ENCODE measurements at regions not wholly inside any gene's neighbourhood (a gene's known extent, or its start where the extent isn't known, plus 50 kb on each side); places are given as distances from the start of the nearest gene placed in this dataset.
A peak's percentile ranks its signal among the peaks of the same experiment; 100 is the strongest.

GRCh38 chr11:19557720-19558140 is 154.9 kb upstream of the NAV2 start:
- CTCF ChIA-PET, result interaction anchor here (0.7 to 2.0 kb wide), 13 partner anchors 9 to 575 kb away, joined by 3 to 10 read pairs (median 5); no protein-coding TSS in a partner anchor
- Histone ChIP-seq H3K9ac (ENCODE audit: low read length) (no peak overlapping the region), H3K27ac (ENCODE audit: low read length in 2 of 2) (no peak overlapping the region), H3K4me1 (ENCODE audit: control insufficient read depth in 2 of 2, insufficient read depth in 2 of 2, low read length in 2 of 2) (peaks cover 0 to 4% of the 10 kb centered on the region in 2 donors), H3K79me2 (ENCODE audit: control insufficient read depth, insufficient read depth, low read length) (no peaks in the 10 kb centered on the region), H2AFZ (ENCODE audit: insufficient read depth, low read depth, low read length, poor library complexity, severe bottlenecking) (no peak overlapping the region), H3K9me3 (ENCODE audit: control extremely low read depth in 1 of 3, control insufficient read depth in 2 of 3, insufficient read depth in 1 of 3, low read length in 2 of 3) (peaks cover 0 to 5% (median 0%) of the 10 kb centered on the region in 3 donors), H3K4me3 (ENCODE audit: control extremely low read depth in 1 of 5, extremely low read depth in 1 of 5, insufficient read depth in 1 of 5, low read depth in 2 of 5, low read length in 4 of 5) (no peak overlapping the region), H3K36me3 (replicated peaks in 1 of 2; ENCODE audit: control extremely low read depth in 1 of 2, control insufficient read depth in 1 of 2, extremely low read depth in 1 of 2, insufficient read depth in 2 of 2, low read length in 1 of 2) (no peaks in the 10 kb centered on the region), H3K27me3 (replicated peaks in 1 of 4; ENCODE audit: control extremely low read depth in 1 of 4, control insufficient read depth in 3 of 4, insufficient read depth in 4 of 4, low read length in 3 of 4) (peaks cover 0 to 16% (median 4%) of the 10 kb centered on the region in 4 experiments), H4K20me1 (ENCODE audit: control insufficient read depth, insufficient read depth, low read length, poor library complexity, severe bottlenecking) (no peaks in the 10 kb centered on the region), H3K4me2 (replicated peaks; ENCODE audit: low read depth, low read length, poor library complexity, severe bottlenecking) (no peak overlapping the region)
- Mint-ChIP-seq H3K4me3 (no peak overlapping the region), H3K27me3 (peaks cover 11% of the 10 kb centered on the region), H3K4me1 (peaks cover 1% of the 10 kb centered on the region), H3K9me3 (ENCODE audit: insufficient read depth) (no peaks in the 10 kb centered on the region), H3K27ac (no peak overlapping the region)
- intact Hi-C loops (cut with micrococcal nuclease), result no loop called here
- peak; percentile 60 for DNase-seq
- no peak for TF ChIP-seq EZH2 (IDR thresholded peaks at IDR 0.05; ENCODE audit: borderline replicate concordance, insufficient read depth, low read depth, low read length, poor library complexity, severe bottlenecking)
- TF ChIP-seq, protein P1, sequence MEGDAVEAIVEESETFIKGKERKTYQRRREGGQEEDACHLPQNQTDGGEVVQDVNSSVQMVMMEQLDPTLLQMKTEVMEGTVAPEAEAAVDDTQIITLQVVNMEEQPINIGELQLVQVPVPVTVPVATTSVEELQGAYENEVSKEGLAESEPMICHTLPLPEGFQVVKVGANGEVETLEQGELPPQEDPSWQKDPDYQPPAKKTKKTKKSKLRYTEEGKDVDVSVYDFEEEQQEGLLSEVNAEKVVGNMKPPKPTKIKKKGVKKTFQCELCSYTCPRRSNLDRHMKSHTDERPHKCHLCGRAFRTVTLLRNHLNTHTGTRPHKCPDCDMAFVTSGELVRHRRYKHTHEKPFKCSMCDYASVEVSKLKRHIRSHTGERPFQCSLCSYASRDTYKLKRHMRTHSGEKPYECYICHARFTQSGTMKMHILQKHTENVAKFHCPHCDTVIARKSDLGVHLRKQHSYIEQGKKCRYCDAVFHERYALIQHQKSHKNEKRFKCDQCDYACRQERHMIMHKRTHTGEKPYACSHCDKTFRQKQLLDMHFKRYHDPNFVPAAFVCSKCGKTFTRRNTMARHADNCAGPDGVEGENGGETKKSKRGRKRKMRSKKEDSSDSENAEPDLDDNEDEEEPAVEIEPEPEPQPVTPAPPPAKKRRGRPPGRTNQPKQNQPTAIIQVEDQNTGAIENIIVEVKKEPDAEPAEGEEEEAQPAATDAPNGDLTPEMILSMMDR (IDR thresholded peaks at IDR 0.05), result peak; percentile 73
- POLR2A ChIA-PET, result no interaction called here
- ATAC-seq (ENCODE audit: low read depth), result peak; percentile 45
- 3% methylated on average over 5 of the region's 7 CpGs for WGBS (ENCODE audit: insufficient coverage)

DNA sequence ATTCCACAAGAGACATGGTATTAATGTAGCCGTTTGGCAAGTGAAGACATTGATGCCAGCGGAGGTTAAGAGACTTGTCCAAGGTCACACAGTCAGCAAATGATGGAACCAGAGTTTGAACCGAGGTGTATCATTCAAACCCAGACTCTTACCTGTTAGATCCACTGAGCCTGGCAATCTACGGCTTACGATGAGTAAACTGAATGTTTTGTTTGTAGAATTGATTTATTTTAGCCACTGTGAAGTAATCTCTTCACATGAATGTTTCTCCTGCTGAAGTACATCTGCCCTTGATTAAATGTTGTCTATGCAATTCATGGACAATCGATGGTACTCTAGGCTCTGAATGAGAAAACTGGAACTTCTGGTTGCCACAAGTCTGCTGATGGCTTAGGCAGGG is 155.5 kb upstream of the NAV2 start:
- no peak for ATAC-seq (ENCODE audit: low read depth)
- CTCF ChIA-PET, result interaction anchor here (0.8 to 1.9 kb wide), 12 partner anchors 8 to 576 kb away, joined by 3 to 10 read pairs (median 4); no protein-coding TSS in a partner anchor
- Histone ChIP-seq H3K27me3 (replicated peaks in 1 of 4; ENCODE audit: control extremely low read depth in 1 of 4, control insufficient read depth in 3 of 4, insufficient read depth in 4 of 4, low read length in 3 of 4) (peaks cover 0 to 13% (median 3%) of the 10 kb centered on the region in 4 experiments), H3K9me3 (ENCODE audit: control extremely low read depth in 1 of 3, control insufficient read depth in 2 of 3, insufficient read depth in 1 of 3, low read length in 2 of 3) (peaks cover 0 to 5% (median 0%) of the 10 kb centered on the region in 3 donors), H3K4me3 (ENCODE audit: control extremely low read depth in 1 of 5, extremely low read depth in 1 of 5, insufficient read depth in 1 of 5, low read depth in 2 of 5, low read length in 4 of 5) (no peak overlapping the region), H3K9ac (ENCODE audit: low read length) (no peak overlapping the region), H3K4me2 (replicated peaks; ENCODE audit: low read depth, low read length, poor library complexity, severe bottlenecking) (no peak overlapping the region), H2AFZ (ENCODE audit: insufficient read depth, low read depth, low read length, poor library complexity, severe bottlenecking) (no peak overlapping the region), H3K36me3 (replicated peaks in 1 of 2; ENCODE audit: control extremely low read depth in 1 of 2, control insufficient read depth in 1 of 2, extremely low read depth in 1 of 2, insufficient read depth in 2 of 2, low read length in 1 of 2) (no peaks in the 10 kb centered on the region), H3K4me1 (ENCODE audit: control insufficient read depth in 2 of 2, insufficient read depth in 2 of 2, low read length in 2 of 2) (peaks cover 0 to 4% of the 10 kb centered on the region in 2 donors), H4K20me1 (ENCODE audit: control insufficient read depth, insufficient read depth, low read length, poor library complexity, severe bottlenecking) (no peaks in the 10 kb centered on the region), H3K27ac (ENCODE audit: low read length in 2 of 2) (no peak overlapping the region), H3K79me2 (ENCODE audit: control insufficient read depth, insufficient read depth, low read length) (no peaks in the 10 kb centered on the region)
- no peak for TF ChIP-seq EZH2 (IDR thresholded peaks at IDR 0.05; ENCODE audit: borderline replicate concordance, insufficient read depth, low read depth, low read length, poor library complexity, severe bottlenecking)
- TF ChIP-seq, protein P1 (IDR thresholded peaks at IDR 0.05), result no peak
- DNase-seq, result no peak
- no peak overlapping the region for H3K27ac Mint-ChIP-seq
- POLR2A ChIA-PET, result no interaction called here
- intact Hi-C loops (cut with micrococcal nuclease), result no loop called here
- no peak overlapping the region for H3K4me3 Mint-ChIP-seq
- WGBS (ENCODE audit: insufficient coverage), result 89% methylated on average over 3 of the region's 6 CpGs
- H3K9me3 Mint-ChIP-seq (ENCODE audit: insufficient read depth), result no peaks in the 10 kb centered on the region
- peaks cover 11% of the 10 kb centered on the region for H3K27me3 Mint-ChIP-seq
- peaks cover 1% of the 10 kb centered on the region for H3K4me1 Mint-ChIP-seq

Measured in B cell (primary cell).